ENCODE measurements at regions not wholly inside any gene's neighbourhood (a gene's known extent, or its start where the extent isn't known, plus 50 kb on each side); places are given as distances from the start of the nearest gene placed in this dataset.

DNA sequence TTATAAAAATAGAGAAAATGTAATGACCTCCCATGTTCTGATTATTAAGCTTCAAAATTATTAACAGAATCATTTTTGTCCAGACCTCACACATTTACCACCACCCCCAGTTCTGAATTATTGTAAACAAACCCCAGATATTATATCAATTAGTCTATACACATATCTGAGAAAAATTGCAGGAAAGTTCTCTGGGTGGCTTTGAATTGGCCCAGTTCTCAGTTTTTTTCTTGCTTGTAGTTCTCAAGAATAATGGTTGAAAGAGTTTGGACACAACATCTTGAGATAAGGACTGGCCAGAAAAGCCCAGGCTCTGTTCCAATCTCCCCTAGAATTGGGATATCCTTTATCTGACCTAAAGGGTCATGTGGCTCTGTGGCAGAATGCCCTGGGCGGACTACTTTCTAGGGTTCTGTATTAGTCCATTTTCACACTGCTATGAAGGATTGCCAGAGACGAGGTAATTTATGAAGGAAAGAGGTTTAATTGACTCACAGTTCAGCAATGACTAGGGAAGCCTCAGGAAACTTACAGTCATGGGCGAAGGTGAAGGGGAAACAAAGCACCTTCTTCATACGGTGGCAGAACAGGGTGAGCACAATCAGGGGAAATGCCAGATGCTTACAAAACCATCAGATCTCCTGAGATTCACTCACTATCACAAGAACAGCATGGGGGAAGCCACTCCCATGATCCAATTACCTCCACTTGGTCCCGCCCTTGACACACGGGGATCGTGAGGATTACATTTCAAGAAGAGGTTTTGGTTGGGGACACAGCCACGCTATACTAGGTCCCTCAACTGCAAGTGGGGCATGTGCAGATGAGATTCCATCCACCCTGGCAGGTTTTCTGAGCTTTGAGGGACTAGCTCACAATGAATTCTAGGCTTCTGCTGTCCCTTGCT is 1504.6 kb upstream of the FLRT2 start:
- Histone ChIP-seq H3K27ac (no peak overlapping the region), H3K36me3 (no peaks in the 10 kb centered on the region), H3K4me3 (no peak overlapping the region), H3K4me1 (ENCODE audit: insufficient read depth) (no peaks in the 10 kb centered on the region), H3K27me3 (no peaks in the 10 kb centered on the region), H3K9me3 (no peaks in the 10 kb centered on the region)
- WGBS, 3 donors: 86 to 92% (median 90%) methylated on average over 8 of the region's 8 CpGs
- peak in 1 of 5 donors; percentile 24 for DNase-seq
- intact Hi-C loops (cut with DNase I): no loop called here
- TF ChIP-seq, protein P1, sequence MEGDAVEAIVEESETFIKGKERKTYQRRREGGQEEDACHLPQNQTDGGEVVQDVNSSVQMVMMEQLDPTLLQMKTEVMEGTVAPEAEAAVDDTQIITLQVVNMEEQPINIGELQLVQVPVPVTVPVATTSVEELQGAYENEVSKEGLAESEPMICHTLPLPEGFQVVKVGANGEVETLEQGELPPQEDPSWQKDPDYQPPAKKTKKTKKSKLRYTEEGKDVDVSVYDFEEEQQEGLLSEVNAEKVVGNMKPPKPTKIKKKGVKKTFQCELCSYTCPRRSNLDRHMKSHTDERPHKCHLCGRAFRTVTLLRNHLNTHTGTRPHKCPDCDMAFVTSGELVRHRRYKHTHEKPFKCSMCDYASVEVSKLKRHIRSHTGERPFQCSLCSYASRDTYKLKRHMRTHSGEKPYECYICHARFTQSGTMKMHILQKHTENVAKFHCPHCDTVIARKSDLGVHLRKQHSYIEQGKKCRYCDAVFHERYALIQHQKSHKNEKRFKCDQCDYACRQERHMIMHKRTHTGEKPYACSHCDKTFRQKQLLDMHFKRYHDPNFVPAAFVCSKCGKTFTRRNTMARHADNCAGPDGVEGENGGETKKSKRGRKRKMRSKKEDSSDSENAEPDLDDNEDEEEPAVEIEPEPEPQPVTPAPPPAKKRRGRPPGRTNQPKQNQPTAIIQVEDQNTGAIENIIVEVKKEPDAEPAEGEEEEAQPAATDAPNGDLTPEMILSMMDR (IDR thresholded peaks at IDR 0.05): no peak
- TF ChIP-seq POLR2A (IDR thresholded peaks at IDR 0.05) (no peak), EP300 (IDR thresholded peaks at IDR 0.05) (no peak)

DNA sequence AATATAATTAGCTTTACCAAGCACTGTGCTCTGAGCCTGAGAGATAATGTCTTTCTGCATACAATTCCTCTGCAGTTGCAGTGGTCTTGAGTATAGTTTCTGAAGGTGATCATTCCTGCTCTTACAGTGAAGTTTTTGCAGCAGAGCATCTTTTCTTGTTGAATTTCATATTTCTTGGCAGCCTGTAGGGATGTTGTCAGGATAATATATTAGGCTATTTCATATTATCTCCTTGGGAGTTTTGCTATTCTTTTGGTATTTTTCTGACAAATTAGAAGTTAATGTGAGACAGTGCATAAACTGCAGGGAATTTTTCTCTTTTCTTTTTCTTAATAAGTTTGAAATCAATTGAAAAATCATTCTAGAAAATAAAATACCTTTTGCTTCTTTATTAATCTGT is 1502.6 kb upstream of the FLRT2 start:
- no peak overlapping the region for H3K27ac ChIP-seq
- no peaks in the 10 kb centered on the region for H3K4me1 ChIP-seq (ENCODE audit: insufficient read depth)
- no peak for DNase-seq
- H3K9me3 ChIP-seq: no peaks in the 10 kb centered on the region
- no peaks in the 10 kb centered on the region for H3K27me3 ChIP-seq
- intact Hi-C loops (cut with DNase I): no loop called here
- H3K36me3 ChIP-seq: no peaks in the 10 kb centered on the region
- TF ChIP-seq EP300 (IDR thresholded peaks at IDR 0.05): no peak
- TF ChIP-seq, protein P1 (IDR thresholded peaks at IDR 0.05): no peak
- TF ChIP-seq POLR2A (IDR thresholded peaks at IDR 0.05): no peak
- no peak overlapping the region for H3K4me3 ChIP-seq

DNA sequence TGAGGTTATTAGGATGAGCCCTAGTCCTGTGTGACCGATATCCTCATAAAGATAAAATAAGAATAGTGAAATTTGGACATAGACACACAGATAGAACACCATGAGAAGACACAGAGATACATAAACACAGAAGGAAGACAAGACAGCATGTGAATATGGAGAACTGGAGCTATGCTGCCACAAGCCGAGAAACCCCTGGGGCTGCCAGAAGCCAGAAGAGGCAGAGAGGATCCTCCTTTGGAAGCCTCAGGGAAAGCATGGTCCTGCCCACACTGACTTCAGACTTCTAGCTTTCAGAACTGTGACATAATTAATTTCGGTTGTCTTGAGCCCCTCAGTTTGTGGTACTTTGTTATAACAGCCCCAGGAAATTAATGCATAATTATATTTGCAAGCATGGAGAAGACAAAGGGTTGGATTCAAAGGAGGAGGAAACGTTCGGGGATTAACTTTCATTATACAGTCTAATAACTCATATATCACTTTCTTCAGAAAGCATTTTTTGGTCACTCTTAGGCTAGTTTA is 1501.8 kb upstream of the FLRT2 start:
- 76 to 93% (median 92%) methylated on average over 5 of the region's 5 CpGs for WGBS, 3 donors
- no peak overlapping the region for H3K4me3 ChIP-seq
- H3K9me3 ChIP-seq: no peaks in the 10 kb centered on the region
- no peaks in the 10 kb centered on the region for H3K4me1 ChIP-seq (ENCODE audit: insufficient read depth)
- H3K36me3 ChIP-seq: no peaks in the 10 kb centered on the region
- no peak for TF ChIP-seq EP300 (IDR thresholded peaks at IDR 0.05)
- TF ChIP-seq, protein P1 (IDR thresholded peaks at IDR 0.05): no peak
- TF ChIP-seq POLR2A (IDR thresholded peaks at IDR 0.05): no peak
- no peaks in the 10 kb centered on the region for H3K27me3 ChIP-seq
- no peak overlapping the region for H3K27ac ChIP-seq
- DNase-seq: no peak
- intact Hi-C loops (cut with DNase I): no loop called here

DNA sequence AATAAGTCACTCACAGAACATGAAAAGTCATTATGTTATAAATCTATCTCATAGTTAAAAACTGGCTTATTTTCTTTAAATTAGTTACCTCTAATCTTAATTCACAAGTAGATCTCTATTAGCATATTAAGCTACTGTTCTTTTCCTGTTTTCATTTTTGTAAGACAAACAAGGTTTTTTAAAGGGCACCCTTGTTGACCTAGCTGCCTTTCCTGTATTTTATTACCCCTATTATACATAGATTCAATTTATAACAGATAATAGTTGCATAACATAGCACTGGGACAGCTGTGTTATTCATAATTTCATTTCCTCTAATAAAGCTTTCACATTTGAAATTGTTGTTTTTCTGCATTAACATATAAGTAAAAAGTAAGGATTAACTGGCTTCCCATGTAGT is 1500.7 kb upstream of the FLRT2 start:
- no peak for DNase-seq
- no peaks in the 10 kb centered on the region for H3K4me1 ChIP-seq (ENCODE audit: insufficient read depth)
- intact Hi-C loops (cut with DNase I): no loop called here
- H3K4me3 ChIP-seq: no peak overlapping the region
- no peaks in the 10 kb centered on the region for H3K27me3 ChIP-seq
- no peak overlapping the region for H3K27ac ChIP-seq
- H3K9me3 ChIP-seq: no peaks in the 10 kb centered on the region
- H3K36me3 ChIP-seq: no peaks in the 10 kb centered on the region
- no peak for TF ChIP-seq EP300 (IDR thresholded peaks at IDR 0.05)
- TF ChIP-seq, protein P1 (IDR thresholded peaks at IDR 0.05): no peak
- no peak for TF ChIP-seq POLR2A (IDR thresholded peaks at IDR 0.05)

Data from ovary (tissue), 7 donors.